SK-N-SH (cell line): ENCODE measurements at regions not wholly inside any gene's neighbourhood (a gene's known extent, or its start where the extent isn't known, plus 50 kb on each side); places are given as distances from the start of the nearest gene placed in this dataset.

Source experiments
- CTCF ChIP-seq: fragments of 200-600 bp; sonication (generic); IDR thresholded peaks from 2 replicates; pipeline ENCODE4 v1.6.1; 2017; ENCODE audit warnings: antibody characterized with exemption, mild to moderate bottlenecking, moderate library complexity
- MAX ChIP-seq: IDR thresholded peaks from 2 replicates; pipeline ENCODE4 v1.4.0; 2012; ENCODE audit warnings: low read depth
- NFIC ChIP-seq: IDR thresholded peaks from 2 replicates; pipeline ENCODE4 v1.4.0; 2012; ENCODE audit warnings: borderline replicate concordance
- NRF1 ChIP-seq: IDR thresholded peaks from 2 replicates; pipeline ENCODE4 v1.6.1; 2012; ENCODE audit warnings: low read depth, mild to moderate bottlenecking, low read length
- POLR2AphosphoS5 ChIP-seq: IDR thresholded peaks from 2 replicates; pipeline ENCODE4 v1.6.1; 2012; ENCODE audit warnings: low read depth, low read length
- USF2 ChIP-seq: fragments of 150-350 bp; IDR thresholded peaks from 2 replicates; pipeline ENCODE4 v1.6.1; 2017; ENCODE audit warnings: antibody characterized with exemption, low read length, low read depth, borderline replicate concordance

- TF ChIP-seq USF2 (no peak), CTCF (no peak), POLR2AphosphoS5 (no peak), MAX (no peak), NFIC (no peak), NRF1 (no peak)
Measured at GRCh38 chr15:87416591-87417257, 839.8 kb downstream of the NTRK3 start.
